NCI-H2171 treated with DMSO at 0.1 percent for 48 hours (cell line): ENCODE measurements at regions not wholly inside any gene's neighbourhood (a gene's known extent, or its start where the extent isn't known, plus 50 kb on each side); places are given as distances from the start of the nearest gene placed in this dataset.
A peak's percentile ranks its signal among the peaks of the same experiment; 100 is the strongest.

Experiments used
- DNase-seq: peaks from one replicate; lab custom pipeline; 2025; lab: John Stamatoyannopoulos, UW

DNA sequence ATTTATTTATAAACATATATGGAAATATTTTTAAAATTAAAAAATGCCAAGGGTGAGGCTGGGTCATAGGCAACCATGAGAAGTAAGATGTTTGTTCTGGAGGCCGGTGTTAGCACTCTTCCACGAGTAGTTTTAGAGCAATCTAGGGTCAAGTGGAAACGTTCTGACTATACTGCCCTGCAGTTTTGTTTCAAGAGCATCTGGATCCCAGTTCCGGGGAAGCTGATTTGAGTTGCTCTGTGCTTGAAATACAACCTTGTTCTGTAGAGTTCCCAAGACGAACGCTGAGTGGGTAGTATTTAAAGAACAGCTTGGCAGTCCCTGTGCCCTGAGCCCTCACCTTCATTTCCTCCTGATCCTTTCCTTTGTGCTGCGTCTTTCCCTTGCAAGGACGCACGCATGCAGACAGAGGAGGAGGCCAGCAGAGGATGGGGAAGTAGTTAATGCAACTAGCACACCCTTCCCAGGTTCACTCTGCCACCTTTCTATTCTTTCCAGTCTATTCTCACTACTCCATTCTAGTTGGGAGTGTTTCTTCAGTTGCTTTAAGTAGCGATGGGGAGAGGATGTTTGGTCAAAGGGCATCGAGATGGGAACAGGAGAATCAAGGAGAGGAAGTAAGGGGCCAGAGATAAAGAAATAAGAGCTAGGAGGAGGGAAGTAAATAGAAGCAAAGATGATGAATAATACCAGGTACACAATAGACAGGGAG lies 68.3 kb upstream of the ZSWIM6 start:
- DNase-seq, result no peak

DNA sequence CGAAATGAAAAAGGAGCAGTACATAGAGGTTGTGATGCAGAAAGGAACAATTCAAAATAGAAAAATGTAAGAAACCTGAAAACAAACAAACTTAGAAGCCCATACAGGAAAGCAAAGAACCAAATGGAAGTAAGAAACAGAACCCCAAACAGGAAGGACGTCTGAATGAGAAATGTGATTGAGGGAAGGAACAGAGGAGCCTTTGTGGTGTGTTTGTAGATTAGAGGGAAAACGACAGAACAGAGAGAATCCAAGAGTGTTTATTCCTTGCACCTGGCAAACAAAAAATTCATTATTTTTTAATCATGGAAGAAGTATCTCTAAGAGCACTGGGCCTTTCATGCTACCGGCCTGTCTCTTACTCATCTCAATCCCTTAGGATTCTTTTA lies 67.8 kb upstream of the ZSWIM6 start:
- DNase-seq, result no peak

DNA sequence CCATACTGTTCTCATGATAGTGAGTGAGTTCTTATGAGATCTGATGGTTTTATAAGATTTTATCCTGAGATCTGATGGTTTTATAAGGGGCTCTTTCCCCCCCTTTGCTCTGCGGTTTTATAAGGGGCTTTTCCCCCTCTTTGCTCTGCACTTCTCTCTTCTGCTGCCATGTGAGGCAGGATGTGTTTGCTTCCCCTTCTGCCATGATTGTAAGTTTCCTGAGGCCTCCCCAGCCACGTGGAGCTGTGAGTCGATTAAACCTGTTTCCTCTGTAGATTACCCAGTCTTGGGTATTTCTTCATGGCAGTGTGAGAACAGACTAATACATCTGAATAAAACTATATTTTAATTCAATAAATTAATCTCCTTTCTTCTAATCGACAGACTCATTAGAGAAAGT lies 64.9 kb upstream of the ZSWIM6 start:
- no peak for DNase-seq

DNA sequence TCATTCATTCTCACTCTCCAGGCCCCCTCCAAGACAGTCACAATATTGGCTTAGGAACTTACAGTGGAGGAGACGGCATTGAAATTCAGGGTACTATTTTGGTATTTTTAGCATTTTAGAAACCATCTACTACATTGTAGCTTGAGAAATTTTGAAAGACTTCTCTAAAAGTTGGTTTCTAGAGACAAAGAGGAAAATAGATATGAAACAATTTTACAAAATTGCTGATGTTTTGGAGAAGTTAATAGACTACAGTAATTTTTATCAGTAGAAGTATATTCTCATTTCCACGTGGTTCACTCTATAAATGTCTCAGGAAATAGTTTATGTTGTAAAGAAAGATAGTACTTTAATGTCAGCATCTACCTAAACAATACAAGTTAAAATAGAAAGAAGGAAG lies 63.2 kb upstream of the ZSWIM6 start:
- no peak for DNase-seq

DNA sequence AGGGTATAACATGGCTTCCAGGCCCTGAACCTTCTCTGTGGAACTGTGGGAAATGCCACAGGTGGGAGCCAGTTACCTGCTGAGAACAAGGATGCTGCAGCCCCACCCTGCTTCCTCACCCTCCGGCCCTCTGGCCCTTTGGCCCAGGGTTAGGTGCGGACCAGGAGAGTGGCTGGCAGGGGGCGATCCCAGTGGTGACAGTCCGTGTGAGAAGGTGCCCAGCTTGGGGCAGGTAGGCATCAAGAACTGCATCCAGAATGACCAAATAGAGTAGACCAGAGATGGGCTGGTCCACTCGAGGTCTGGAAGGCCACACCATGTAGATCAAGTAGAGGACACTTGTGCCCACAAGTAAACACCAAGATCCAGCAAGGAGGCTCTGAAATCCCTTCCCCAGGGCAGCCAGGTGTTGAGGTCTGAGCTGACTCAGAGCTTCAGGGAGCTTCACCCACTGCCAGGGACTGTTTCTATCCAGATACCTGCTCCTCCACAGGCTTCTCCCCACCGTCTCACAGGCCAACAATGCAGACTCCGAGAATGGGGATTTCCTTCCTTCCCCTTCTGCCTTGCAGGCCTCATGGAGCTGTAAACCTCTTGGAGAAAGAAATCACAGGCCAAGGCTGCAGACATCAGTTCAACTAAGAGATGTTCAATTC lies 61.4 kb upstream of the ZSWIM6 start:
- DNase-seq, result no peak

DNA sequence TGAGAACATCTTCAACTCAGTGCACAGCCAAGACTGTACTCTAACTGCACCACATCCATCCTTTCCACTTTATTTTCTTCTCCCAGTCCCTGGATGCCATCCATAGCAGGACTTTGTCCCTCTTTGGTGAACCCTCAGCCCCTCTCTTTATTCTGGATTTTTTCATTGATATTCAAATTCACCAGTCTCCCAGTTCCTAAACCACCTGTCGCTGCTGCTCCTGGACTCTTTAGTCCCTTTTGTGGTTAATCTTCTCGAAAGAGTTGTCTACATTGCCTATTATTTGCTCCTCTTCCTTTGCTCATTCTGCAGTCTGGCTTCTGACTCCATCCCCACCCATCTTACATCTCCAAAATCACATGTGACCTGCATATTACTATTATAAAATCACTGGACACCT lies 59.4 kb upstream of the ZSWIM6 start:
- no peak for DNase-seq

DNA sequence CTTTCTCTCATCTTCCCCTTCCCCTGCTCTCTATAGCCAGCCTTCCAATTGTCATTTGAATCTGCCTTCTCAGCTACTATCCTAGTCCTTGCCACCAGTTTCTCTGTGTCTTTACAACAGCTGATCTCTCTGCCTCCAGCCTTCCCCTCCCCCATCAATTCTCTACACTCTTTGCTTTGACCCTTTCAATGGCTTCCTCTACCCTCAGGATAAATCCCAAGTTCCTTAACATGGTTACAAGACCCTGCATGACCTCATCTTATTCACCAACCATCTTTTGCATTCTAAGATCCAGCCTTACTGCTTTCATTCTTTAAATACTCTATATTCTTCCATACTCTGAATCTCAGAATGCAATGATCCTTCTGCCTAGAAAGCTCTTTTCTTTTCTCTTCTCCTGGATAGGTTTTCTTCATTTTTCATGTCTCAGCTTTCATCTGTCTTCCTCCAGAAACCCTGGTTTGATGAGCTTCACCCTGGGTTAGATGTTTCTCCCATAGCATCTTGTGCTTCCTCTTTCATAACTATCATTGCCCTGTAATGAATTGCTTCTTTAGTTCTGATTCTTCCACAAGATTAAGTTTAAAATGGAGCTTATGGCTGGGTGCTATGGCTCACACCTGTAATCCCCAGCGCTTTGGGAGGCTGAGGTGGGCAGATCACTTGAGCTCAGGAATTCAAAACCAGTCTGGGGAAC lies 58.6 kb upstream of the ZSWIM6 start:
- no peak for DNase-seq

DNA sequence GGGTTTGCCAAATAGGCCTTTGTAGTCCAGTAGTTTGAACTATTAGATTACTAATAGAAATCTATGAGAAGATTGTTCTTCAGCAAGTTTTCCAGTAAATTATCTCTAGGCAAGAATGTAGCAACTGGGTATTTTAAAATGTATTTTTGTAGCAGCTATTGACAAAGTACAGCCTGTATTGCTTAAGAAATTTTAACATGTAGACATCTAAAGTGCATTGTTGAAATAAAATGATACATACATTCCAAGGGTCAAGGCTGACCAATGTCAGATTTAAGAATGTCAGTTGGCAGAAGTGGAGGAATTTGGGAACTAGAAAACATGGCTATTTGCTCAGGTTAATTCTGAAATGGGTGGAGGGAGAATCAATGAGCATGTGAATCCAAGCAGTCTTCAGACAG lies 57.5 kb upstream of the ZSWIM6 start:
- DNase-seq, result no peak

DNA sequence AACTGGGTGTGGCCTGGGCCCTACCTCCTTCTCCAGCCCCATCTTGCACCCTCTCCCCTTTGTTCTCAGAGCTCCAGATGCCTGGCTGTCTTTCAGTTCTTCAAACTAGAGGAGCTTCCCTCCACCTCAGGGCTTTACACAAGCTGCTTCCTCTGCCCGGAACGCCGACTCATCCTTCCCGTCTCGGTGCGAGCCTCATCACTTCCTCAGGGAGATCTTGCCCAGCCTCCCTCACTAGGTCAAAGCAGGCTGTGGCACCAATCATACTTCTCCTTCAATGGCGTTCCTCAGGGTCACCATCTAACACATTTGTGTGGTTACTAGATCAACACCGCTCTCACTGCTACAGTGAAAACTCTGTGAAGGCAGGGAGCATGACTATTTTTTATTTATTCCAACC lies 56.2 kb upstream of the ZSWIM6 start:
- no peak for DNase-seq

DNA sequence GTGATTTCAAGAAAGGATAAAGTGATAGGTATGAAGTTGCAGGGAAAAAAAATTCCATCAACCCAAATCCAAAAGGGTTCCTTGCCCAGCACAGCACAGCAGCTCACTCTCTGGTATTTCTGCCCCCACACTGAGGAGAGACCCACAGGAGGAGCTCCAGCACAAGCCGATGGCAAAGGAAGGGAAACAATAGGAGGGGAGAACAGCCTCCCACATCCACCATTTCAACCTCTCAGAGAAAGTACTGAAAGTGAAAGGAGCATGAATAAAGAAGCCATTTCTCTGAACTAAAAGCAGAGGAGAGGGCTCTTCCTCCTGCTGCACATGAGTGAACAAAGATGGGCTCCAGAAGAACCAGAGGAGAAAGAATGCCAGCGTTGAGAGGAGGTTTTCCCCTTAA lies 54.9 kb upstream of the ZSWIM6 start:
- DNase-seq, result no peak

DNA sequence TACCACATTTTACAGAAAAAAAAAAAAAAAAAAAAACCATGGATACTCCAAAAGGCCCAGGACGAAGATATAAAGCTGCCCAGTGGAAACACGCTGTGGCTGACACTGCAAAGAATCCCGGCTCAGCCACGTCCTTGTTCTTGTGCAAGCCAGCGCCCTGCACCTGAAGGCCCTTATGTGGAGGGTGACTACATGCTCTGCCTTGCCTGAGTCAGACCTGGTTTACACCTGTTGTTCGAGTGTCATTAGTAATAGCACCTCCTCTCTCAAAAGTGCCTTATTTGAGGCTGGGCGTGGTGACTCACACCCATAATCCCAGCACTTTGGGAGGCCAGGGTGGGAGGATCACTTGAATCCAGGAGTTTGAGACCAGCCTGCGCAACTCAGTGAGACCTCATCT lies 54.3 kb upstream of the ZSWIM6 start:
- DNase-seq, result no peak

DNA sequence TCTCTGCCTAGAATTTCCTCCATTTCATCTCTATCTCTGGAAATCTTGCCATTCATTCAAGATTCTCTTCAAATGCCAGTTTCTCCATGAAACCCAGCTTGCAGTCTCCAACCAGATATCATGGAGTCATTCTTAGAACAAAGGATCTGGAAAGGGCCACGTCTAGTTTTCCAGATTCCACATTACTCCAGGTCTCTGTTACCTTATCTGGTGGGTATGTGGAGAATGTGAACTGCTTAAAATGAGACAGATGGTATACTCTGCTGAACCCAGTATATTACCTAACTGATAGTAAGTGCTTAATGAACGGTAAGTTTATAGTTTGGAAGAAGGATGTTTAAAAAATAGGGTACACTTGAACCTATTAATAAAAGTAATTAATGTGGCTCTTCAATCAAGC lies 52.3 kb upstream of the ZSWIM6 start:
- DNase-seq, result peak; percentile 70

DNA sequence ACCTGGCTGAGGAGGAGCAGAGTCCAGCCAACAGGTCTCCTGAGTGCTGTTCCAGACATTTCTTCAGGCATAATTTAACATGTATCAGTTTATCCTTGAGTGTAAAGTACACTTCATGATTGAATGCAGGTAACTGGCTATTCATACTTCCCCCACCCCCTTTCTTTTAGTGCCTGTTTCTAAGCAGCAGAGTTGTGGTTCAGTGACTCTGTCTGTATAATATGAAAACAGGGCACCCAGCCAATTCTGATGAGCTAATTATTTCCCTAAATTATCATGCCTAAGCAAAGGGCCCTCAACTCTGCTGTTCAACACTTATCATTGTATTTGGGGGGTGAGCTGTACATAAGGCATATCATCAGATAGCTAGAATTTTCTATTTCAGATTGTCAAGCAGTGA lies 51.9 kb upstream of the ZSWIM6 start:
- peak; percentile 84 for DNase-seq

DNA sequence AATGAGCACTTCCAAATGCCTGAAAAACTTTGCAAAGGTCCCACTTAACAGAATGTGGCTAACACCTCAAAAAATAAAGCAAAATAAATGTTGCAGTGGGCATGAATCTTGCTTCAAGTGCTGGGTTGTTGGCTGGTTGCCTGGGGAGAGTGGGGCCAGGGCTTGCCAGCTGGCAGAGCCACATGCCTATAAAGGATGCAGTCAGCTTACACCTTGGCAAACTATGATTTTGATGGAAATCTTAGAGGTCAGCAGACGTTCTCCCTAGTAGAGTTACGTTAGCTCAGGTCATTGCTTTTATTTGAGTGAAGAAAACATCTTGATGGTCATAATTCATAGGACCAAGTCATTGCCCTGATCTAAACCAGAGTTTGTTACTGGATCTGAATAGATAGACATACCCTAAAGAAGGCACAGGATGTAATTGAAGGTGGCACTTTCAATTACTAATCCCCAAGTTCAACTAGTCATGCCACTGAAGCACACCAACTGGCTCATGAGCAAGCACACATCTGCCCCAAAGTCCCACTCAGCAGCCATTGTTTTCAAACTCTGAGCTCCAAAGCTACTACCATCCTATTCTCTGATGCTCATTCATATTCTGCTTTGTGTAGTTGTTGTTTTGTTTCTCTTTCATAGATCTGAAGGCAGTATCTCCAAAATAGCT lies 51.2 kb upstream of the ZSWIM6 start:
- peak; percentile 79 for DNase-seq

DNA sequence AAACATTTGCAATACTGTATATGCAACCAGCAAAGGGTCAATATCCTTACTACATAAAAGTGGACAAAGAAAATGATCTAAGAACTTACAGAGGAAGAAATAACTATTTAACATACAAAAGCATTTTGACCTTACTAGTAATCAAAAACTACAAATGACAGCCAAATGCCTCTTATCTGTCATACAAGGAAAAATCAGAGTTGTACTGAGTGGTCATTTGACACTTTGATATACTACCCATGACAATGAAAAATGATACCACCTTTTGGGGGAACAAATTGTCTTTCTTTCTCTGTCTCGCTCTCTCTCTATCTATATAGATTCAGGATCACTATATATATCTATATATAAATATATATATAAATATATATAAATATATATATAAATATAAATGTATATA lies 50.4 kb upstream of the ZSWIM6 start:
- no peak for DNase-seq
